Loucy (cell line): ENCODE measurements at regions not wholly inside any gene's neighbourhood (a gene's known extent, or its start where the extent isn't known, plus 50 kb on each side); places are given as distances from the start of the nearest gene placed in this dataset.

Source experiments
- H2AFZ ChIP-seq: fragments of 200-600 bp; sonication (generic); 2 replicates; pipeline ENCODE4 v1.6.0; 2016; ENCODE audit warnings: antibody characterized with exemption, mild to moderate bottlenecking, low read length, moderate library complexity
- H3F3A ChIP-seq: fragments of 200-600 bp; 2 replicates; pipeline ENCODE4 v1.6.0; 2016; ENCODE audit warnings: antibody characterized with exemption, low read depth, mild to moderate bottlenecking
- H3K27me3 ChIP-seq: fragments of 200-600 bp; sonication (generic); 2 replicates; pipeline ENCODE4 v1.6.1; 2014; ENCODE audit warnings: low read length, mild to moderate bottlenecking; ENCODE audit not compliant: insufficient read depth, poor library complexity, severe bottlenecking
- H3K36me3 ChIP-seq: fragments of 200-600 bp; sonication (generic); 2 replicates; pipeline ENCODE4 v1.6.1; 2016; ENCODE audit warnings: low read length; ENCODE audit not compliant: insufficient read depth
- H3K4me1 ChIP-seq: fragments of 200-600 bp; sonication (generic); 2 replicates; pipeline ENCODE4 v1.5.1; 2014; ENCODE audit warnings: low read length, mild to moderate bottlenecking; ENCODE audit not compliant: insufficient read depth, poor library complexity, severe bottlenecking
- H3K4me2 ChIP-seq: fragments of 200-600 bp; sonication (generic); 2 replicates; pipeline ENCODE4 v1.6.0; 2014; ENCODE audit warnings: antibody characterized with exemption, low read length, low read depth, mild to moderate bottlenecking; ENCODE audit not compliant: poor library complexity, severe bottlenecking
- H3K4me3 ChIP-seq: fragments of 200-600 bp; sonication (generic); 2 replicates; pipeline ENCODE4 v1.5.1; 2014; ENCODE audit warnings: low read length, mild to moderate bottlenecking, mixed read lengths; ENCODE audit not compliant: poor library complexity, severe bottlenecking
- H3K79me2 ChIP-seq: fragments of 200-600 bp; sonication (generic); 2 replicates; pipeline ENCODE4 v1.6.1; 2014; ENCODE audit warnings: low read length; ENCODE audit not compliant: insufficient read depth
- H3K9ac ChIP-seq: fragments of 200-600 bp; sonication (generic); 2 replicates; pipeline ENCODE4 v1.6.0; 2014; ENCODE audit warnings: mild to moderate bottlenecking, low read depth, low read length, moderate library complexity; ENCODE audit not compliant: poor library complexity, severe bottlenecking
- H3K9me2 ChIP-seq: fragments of 200-600 bp; sonication (generic); replicated peaks from 2 replicates; pipeline ENCODE4 v1.6.1; 2016; ENCODE audit warnings: low read depth, low read length, mixed read lengths
- H3K9me3 ChIP-seq: fragments of 200-600 bp; sonication (generic); 2 replicates; pipeline ENCODE4 v1.6.1; 2014; ENCODE audit warnings: mild to moderate bottlenecking, antibody characterized with exemption, low read length, low read depth; ENCODE audit not compliant: insufficient read depth
- H4K20me1 ChIP-seq: fragments of 200-600 bp; sonication (generic); 2 replicates; pipeline ENCODE4 v1.6.0; 2014; ENCODE audit warnings: antibody characterized with exemption, low read length, mild to moderate bottlenecking; ENCODE audit not compliant: insufficient read depth, poor library complexity, severe bottlenecking
- EZH2phosphoT487 ChIP-seq: fragments of 200-600 bp; IDR thresholded peaks from 2 replicates; pipeline ENCODE4 v1.6.1; 2018; ENCODE audit warnings: antibody characterized with exemption, mild to moderate bottlenecking, moderate library complexity, borderline replicate concordance
- TF ChIP-seq, protein P1 (sequence below): fragments of 200-600 bp; sonication (generic); conservative IDR thresholded peaks from 2 replicates; pipeline ENCODE4 v1.5.1; 2014; ENCODE audit warnings: mild to moderate bottlenecking, antibody characterized with exemption, low read length

DNA sequence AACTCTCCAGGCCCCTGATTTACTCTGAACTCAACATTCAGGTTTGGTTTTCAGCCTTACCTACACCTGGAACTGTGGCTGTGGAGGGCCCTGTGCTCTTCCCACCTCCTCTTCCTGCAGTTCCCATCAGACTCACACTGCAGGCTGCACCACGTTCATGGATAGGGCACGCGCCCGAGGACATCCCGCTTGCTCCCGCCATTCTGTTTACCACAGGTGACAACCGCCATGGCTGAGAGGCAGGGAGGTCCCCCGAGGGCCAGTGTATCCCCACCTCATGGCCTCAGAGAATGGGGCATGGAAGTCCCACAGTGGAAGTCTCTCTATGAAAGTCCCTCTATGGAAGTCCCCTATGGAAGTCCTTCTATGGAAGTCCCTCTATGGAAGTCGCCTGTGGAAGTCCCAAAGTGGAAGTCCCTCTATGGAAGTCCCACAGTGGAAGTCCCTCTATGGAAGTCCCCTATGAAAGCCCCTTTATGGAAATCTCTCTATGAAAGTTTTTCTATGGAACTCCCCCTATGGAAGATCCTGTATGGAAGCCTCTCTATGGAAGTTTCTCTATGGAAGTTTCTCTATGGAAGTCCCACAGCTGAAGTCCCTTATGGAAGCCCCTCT is 358.4 kb upstream of the SALL3 start:
- Histone ChIP-seq H3K4me3 (no peak overlapping the region), H3K4me1 (no peaks in the 10 kb centered on the region), H3K9ac (no peak overlapping the region), H3K9me2 (no peaks in the 10 kb centered on the region), H4K20me1 (no peaks in the 10 kb centered on the region), H3K27me3 (no peaks in the 10 kb centered on the region), H2AFZ (no peak overlapping the region), H3K36me3 (no peaks in the 10 kb centered on the region), H3K79me2 (no peaks in the 10 kb centered on the region), H3K4me2 (no peak overlapping the region), H3K9me3 (peaks cover 24% of the 10 kb centered on the region; the same call in 1 of the 2 replicates), H3F3A (no peaks in the 10 kb centered on the region)
- TF ChIP-seq, protein P1, sequence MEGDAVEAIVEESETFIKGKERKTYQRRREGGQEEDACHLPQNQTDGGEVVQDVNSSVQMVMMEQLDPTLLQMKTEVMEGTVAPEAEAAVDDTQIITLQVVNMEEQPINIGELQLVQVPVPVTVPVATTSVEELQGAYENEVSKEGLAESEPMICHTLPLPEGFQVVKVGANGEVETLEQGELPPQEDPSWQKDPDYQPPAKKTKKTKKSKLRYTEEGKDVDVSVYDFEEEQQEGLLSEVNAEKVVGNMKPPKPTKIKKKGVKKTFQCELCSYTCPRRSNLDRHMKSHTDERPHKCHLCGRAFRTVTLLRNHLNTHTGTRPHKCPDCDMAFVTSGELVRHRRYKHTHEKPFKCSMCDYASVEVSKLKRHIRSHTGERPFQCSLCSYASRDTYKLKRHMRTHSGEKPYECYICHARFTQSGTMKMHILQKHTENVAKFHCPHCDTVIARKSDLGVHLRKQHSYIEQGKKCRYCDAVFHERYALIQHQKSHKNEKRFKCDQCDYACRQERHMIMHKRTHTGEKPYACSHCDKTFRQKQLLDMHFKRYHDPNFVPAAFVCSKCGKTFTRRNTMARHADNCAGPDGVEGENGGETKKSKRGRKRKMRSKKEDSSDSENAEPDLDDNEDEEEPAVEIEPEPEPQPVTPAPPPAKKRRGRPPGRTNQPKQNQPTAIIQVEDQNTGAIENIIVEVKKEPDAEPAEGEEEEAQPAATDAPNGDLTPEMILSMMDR, result no peak
- TF ChIP-seq EZH2phosphoT487, result no peak

DNA sequence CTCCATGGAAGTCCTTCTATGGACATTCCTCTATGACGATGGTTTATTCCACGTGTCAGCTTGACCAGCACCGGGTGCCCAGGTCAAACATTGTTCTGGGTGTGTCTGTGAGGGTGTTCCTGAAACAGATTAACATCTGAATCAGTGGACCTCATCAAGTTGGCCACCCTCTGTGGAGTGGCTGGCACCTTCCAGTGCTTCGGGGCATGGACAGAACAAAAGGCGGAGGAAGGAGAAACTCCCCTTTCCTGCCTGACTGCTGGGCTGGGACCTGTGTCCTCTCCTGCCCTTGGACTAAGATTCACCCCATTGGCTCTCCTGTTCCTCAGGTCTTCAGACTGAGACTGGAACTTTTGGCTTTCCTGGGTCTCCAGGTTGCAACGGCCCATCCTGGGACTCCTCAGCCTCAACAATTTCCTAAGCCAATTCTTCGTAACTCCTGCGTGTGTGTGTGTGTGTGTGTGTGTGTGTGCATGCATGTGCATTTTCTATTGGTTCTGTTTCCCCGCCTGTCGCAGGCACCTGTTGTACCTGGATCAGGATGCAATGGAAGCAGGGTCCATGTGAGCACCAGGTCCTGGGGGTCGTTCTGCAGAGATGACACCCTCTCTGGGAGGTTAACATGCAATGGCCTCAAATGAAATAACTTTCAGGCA is 357.2 kb upstream of the SALL3 start:
- Histone ChIP-seq H3K4me3 (no peak overlapping the region), H3K4me2 (no peak overlapping the region), H3K27me3 (no peaks in the 10 kb centered on the region), H4K20me1 (no peaks in the 10 kb centered on the region), H3K9me3 (peaks cover 24% of the 10 kb centered on the region; the same call in 1 of the 2 replicates), H3K9ac (no peak overlapping the region), H3K36me3 (no peaks in the 10 kb centered on the region), H3F3A (no peaks in the 10 kb centered on the region), H3K9me2 (no peaks in the 10 kb centered on the region), H3K4me1 (no peaks in the 10 kb centered on the region), H2AFZ (no peak overlapping the region), H3K79me2 (no peaks in the 10 kb centered on the region)
- no peak for TF ChIP-seq EZH2phosphoT487
- TF ChIP-seq, protein P1, result no peak

DNA sequence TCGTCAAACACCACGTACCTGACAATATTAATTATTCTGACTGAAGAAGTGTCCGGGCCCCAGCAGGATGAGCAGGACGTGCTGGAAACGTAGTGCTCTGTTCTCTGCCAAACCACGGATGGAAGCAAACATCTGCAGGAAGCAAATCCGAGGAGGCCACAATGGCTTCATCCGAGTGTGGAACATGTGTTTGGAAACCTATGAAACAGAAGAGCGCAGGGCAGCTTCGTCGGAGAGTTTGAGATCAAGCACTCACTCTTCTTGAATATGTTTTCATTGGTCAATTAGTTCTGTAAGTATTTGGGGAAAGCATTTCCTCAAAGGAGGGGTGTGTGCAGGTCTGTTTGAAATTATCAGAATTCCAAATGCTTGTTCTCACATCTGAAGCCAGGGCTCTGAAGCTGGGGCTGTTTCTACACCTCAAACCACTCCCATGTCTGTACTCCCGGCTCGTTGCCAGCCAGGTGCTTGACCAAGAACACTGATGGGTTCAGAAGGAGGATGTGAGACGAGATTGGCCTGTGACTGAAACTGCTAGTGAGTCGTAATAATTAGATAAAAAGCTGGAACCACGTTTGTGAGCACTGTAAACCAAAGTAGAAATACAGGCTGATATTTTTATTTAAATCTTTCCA is 356.6 kb upstream of the SALL3 start:
- Histone ChIP-seq H3K4me2 (no peak overlapping the region), H3K4me1 (no peaks in the 10 kb centered on the region), H3K79me2 (no peaks in the 10 kb centered on the region)

More for the DNA sequence above, 356.6 kb upstream of the SALL3 start:
- H3K27me3 ChIP-seq, result no peaks in the 10 kb centered on the region
- no peaks in the 10 kb centered on the region for H3K36me3 ChIP-seq
- no peak for TF ChIP-seq EZH2phosphoT487
- TF ChIP-seq, protein P1, result no peak
- no peak overlapping the region for H3K9ac ChIP-seq
- H3F3A ChIP-seq, result no peaks in the 10 kb centered on the region
- no peak overlapping the region for H2AFZ ChIP-seq
- no peaks in the 10 kb centered on the region for H4K20me1 ChIP-seq
- peaks cover 22% of the 10 kb centered on the region; the same call in 1 of the 2 replicates for H3K9me3 ChIP-seq
- H3K9me2 ChIP-seq, result no peaks in the 10 kb centered on the region
- H3K4me3 ChIP-seq, result no peak overlapping the region
